OCI-LY1 (cell line): ENCODE measurements at regions not wholly inside any gene's neighbourhood (a gene's known extent, or its start where the extent isn't known, plus 50 kb on each side); places are given as distances from the start of the nearest gene placed in this dataset.

Experiments used
- EZH2 ChIP-seq: fragments of 200-600 bp; sonication (generic), shearing (Covaris generic); IDR thresholded peaks from 2 replicates; pipeline ENCODE4 v1.8.0; 2017; ENCODE audit warnings: borderline replicate concordance, mixed run types, mild to moderate bottlenecking, antibody characterized with exemption, low read length, moderate library complexity, mixed read lengths
- TF ChIP-seq, protein P1 (sequence below): fragments of 200-600 bp; sonication (generic), shearing (Covaris generic); IDR thresholded peaks from 2 replicates; pipeline ENCODE4 v1.5.1; 2017; ENCODE audit warnings: mild to moderate bottlenecking, antibody characterized with exemption, low read length, moderate library complexity, mixed read lengths

DNA sequence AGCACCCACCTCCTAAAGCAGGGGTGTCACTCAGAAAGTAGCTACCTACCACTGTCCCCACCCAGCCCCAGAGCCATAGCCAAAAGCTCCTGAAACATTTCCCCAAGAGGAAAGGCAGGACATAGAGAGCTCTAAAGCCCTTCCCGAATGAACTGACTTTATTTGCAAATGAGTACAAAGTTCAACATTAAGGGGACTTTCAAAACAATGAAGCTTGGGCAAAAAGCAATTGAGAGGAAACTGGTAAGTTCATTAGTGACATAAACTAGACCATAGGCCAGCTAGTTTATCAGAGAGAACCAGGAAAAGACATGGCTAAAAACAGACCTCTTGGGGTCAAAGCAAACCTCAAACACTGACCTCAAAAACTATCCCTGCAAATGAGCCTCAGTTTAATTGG is 72.7 kb downstream of the IGLL5 start:
- TF ChIP-seq EZH2 = no peak
- TF ChIP-seq, protein P1, sequence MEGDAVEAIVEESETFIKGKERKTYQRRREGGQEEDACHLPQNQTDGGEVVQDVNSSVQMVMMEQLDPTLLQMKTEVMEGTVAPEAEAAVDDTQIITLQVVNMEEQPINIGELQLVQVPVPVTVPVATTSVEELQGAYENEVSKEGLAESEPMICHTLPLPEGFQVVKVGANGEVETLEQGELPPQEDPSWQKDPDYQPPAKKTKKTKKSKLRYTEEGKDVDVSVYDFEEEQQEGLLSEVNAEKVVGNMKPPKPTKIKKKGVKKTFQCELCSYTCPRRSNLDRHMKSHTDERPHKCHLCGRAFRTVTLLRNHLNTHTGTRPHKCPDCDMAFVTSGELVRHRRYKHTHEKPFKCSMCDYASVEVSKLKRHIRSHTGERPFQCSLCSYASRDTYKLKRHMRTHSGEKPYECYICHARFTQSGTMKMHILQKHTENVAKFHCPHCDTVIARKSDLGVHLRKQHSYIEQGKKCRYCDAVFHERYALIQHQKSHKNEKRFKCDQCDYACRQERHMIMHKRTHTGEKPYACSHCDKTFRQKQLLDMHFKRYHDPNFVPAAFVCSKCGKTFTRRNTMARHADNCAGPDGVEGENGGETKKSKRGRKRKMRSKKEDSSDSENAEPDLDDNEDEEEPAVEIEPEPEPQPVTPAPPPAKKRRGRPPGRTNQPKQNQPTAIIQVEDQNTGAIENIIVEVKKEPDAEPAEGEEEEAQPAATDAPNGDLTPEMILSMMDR = no peak
